ENCODE measurements at regions not wholly inside any gene's neighbourhood (a gene's known extent, or its start where the extent isn't known, plus 50 kb on each side); places are given as distances from the start of the nearest gene placed in this dataset.

DNA sequence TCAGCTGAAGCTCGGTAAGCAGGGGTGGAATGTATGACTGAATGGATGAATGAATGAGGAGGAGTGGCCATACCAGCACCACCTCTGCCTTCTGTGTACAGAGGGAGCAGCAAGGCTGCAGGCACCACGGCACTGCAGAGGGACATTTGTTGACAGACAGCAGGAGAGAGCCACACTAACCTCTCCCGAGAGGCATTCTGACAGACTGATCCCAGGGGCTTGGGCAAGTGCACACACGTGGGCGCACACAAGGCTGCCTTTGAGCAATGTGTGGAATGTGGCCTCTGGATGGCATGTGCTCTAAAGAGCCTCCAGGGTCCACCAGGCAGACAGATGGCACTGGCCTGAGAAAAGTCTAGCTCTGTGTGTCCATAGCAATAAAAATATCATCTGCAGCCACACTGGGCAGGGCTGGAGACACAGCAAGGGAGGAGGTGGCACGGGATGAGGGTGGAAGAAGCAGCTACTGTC is 111.8 kb downstream of the ACTL7B start:
- TF ChIP-seq POLR2A (IDR thresholded peaks at IDR 0.05), result no peak
- TF ChIP-seq, protein P1, sequence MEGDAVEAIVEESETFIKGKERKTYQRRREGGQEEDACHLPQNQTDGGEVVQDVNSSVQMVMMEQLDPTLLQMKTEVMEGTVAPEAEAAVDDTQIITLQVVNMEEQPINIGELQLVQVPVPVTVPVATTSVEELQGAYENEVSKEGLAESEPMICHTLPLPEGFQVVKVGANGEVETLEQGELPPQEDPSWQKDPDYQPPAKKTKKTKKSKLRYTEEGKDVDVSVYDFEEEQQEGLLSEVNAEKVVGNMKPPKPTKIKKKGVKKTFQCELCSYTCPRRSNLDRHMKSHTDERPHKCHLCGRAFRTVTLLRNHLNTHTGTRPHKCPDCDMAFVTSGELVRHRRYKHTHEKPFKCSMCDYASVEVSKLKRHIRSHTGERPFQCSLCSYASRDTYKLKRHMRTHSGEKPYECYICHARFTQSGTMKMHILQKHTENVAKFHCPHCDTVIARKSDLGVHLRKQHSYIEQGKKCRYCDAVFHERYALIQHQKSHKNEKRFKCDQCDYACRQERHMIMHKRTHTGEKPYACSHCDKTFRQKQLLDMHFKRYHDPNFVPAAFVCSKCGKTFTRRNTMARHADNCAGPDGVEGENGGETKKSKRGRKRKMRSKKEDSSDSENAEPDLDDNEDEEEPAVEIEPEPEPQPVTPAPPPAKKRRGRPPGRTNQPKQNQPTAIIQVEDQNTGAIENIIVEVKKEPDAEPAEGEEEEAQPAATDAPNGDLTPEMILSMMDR (IDR thresholded peaks at IDR 0.05), result no peak

Data from adrenal gland (tissue), 5 donors.